H1 (cell line): ENCODE measurements at regions not wholly inside any gene's neighbourhood (a gene's known extent, or its start where the extent isn't known, plus 50 kb on each side); places are given as distances from the start of the nearest gene placed in this dataset.

Source experiments
- BCL11A ChIP-seq, 2 experiments: IDR thresholded peaks; one replicate each; pipeline ENCODE4 v1.6.1; 2011; ENCODE audit warnings: low read depth in 2 of 2, low read length in 2 of 2, mild to moderate bottlenecking in 2 of 2
- CBX8 ChIP-seq: fragments of 300-800, 300-1000 bp; sonication (generic); IDR thresholded peaks from 2 replicates; pipeline ENCODE4 v1.7.1; 2016; ENCODE audit warnings: low read depth, low read length, borderline replicate concordance
- CHD2 ChIP-seq: IDR thresholded peaks from 2 replicates; pipeline ENCODE4 v1.6.1; 2012; ENCODE audit warnings: low read length, improper control_type of control experiment
- CHD7 ChIP-seq: fragments of 300-600 bp; sonication (generic); IDR thresholded peaks from 2 replicates; pipeline ENCODE4 v1.7.1; 2012; ENCODE audit warnings: low read length, moderate library complexity, mild to moderate bottlenecking, inconsistent platforms; ENCODE audit not compliant: insufficient replicate concordance
- CTBP2 ChIP-seq: IDR thresholded peaks from 2 replicates; pipeline ENCODE4 v1.7.0; 2011; ENCODE audit warnings: borderline replicate concordance, mild to moderate bottlenecking, moderate library complexity, mixed read lengths, low read length; ENCODE audit not compliant: insufficient read depth, insufficient read length
- HDAC6 ChIP-seq: IDR thresholded peaks from one replicate; pipeline ENCODE4 v1.7.1; 2012; ENCODE audit warnings: low read depth, mild to moderate bottlenecking, inconsistent platforms, low read length, moderate library complexity
- PHF8 ChIP-seq: fragments of 200-600 bp; sonication (generic); conservative IDR thresholded peaks from 2 replicates; pipeline ENCODE4 v1.7.1; 2012; ENCODE audit warnings: low read depth, mild to moderate bottlenecking, inconsistent platforms, low read length, moderate library complexity
- SIX5 ChIP-seq: IDR thresholded peaks from 2 replicates; pipeline ENCODE4 v1.6.1; 2011; ENCODE audit warnings: mild to moderate bottlenecking, low read depth, low read length
- TAF7 ChIP-seq: optimal IDR thresholded peaks from 2 replicates; pipeline ENCODE3; 2011; ENCODE audit warnings: low read depth, mild to moderate bottlenecking, inconsistent platforms, low read length, moderate library complexity, borderline replicate concordance
- USF2 ChIP-seq: IDR thresholded peaks from 2 replicates; pipeline ENCODE4 v1.6.1; 2011; ENCODE audit warnings: low read length, improper control_type of control experiment
- TF ChIP-seq, protein P1 (sequence below): IDR thresholded peaks from 2 replicates; pipeline ENCODE4 v1.6.1; 2012; ENCODE audit warnings: inconsistent platforms

DNA sequence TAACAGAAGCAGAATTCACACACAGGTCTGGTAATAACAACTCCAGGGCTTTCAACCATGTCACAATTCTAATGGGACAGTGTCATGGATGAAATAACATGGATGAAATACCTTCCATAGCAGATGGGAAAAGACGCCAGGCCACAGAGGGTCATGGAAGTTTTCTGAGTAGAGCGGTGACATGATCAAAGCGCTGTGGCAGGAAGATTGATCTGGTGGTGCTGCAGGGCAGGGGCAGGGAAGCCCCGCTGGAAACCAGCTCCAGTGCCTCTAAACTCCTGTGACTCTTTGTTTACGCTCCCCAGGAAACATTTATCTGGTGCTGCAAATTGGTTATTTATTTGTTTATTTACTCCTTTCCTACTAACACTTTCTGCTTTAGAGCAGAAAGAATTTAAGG lies 108.3 kb upstream of the HMGA2 start (continued):
- no peak for TF ChIP-seq CHD7
- TF ChIP-seq PHF8, result no peak
- no peak for TF ChIP-seq CBX8
- TF ChIP-seq CHD2, result no peak
- no peak for TF ChIP-seq SIX5
- no peak for TF ChIP-seq BCL11A (IDR thresholded peaks at IDR 0.05; ENCODE audit: low read depth in 2 of 2, low read length in 2 of 2)
- TF ChIP-seq USF2, result no peak
- TF ChIP-seq CTBP2, result no peak
- TF ChIP-seq, protein P1, sequence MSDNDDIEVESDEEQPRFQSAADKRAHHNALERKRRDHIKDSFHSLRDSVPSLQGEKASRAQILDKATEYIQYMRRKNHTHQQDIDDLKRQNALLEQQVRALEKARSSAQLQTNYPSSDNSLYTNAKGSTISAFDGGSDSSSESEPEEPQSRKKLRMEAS, result no peak
- no peak for TF ChIP-seq TAF7
- TF ChIP-seq HDAC6, result no peak
